DMS53 (cell line): ENCODE measurements at regions not wholly inside any gene's neighbourhood (a gene's known extent, or its start where the extent isn't known, plus 50 kb on each side); places are given as distances from the start of the nearest gene placed in this dataset.
A peak's percentile ranks its signal among the peaks of the same experiment; 100 is the strongest.
"Not testable (repeated sequence)": the region's sequence is repeated elsewhere in the genome, so short reads cannot be mapped to it uniquely, and the experiment has no call there.

Source experiments
- DNase-seq: peaks from one replicate; lab custom pipeline; 2025; lab: John Stamatoyannopoulos, UW

- DNase-seq: no peak
Measured at GRCh38 chr4:116544946-116545345, 540.4 kb downstream of the TRAM1L1 start.

DNA sequence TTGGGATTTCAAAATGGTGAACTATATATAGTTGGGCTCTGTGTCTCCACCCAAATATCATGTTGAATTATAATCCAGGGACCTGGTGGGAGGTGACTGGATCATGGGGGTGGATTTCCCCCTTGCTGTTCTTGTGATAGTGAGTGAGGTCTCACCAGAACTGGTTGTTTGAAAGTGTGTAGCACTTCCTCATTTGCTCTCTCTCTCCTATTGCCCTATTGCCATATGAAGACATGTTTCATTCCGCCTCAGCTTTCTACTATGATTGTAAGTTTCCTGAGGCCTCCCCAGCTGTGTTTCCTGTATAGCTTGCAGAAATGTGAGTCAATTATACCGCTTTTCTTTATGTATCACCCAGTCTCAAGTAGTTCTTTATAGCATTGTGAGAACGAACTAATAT, 545.6 kb downstream of the TRAM1L1 start:
- no peak for DNase-seq

DNA sequence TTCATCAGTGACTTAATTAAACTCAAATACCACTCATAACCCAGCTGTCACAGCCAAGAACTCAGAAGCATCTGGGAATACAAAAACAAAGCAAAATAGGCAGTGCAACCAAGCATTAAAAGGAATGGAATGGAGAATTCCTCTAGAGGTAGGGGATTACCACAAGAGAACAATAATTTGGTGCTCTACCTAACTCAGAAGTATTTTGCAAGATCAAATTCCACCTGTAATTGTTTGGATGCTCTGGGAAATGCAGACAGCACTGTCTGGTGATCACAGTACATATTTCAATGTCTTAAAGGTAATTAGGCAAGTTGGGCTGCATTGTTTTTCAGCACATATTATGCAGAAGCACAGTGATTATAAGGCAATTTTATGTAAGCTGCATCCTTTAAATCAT, 547.5 kb downstream of the TRAM1L1 start:
- no peak for DNase-seq

- not testable (repeated sequence) for DNase-seq
Measured at GRCh38 chr4:116536024-116536423, 549.4 kb downstream of the TRAM1L1 start.

DNA sequence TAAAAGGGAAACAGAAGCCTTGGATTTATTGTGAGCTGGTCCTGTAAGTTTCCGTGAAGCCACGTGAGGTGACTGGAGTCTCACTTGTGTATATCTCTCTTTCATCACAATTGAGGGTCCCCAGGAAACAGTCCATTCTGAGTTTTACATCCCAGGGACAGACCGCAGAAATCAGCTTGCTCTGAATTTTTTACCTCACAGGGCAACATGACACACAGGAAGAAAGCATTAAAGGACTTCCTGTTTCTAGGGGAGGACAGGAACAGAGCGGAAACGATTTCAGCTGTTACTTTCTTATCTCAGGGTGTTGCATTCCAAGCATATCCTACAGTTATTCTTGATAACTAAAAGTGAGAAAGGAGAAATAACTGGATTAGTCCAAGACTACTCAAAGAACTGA, 553.5 kb downstream of the TRAM1L1 start:
- DNase-seq: no peak

- DNase-seq: no peak
Measured at GRCh38 chr4:116531026-116531425, 554.4 kb downstream of the TRAM1L1 start.

GRCh38 chr4:116530048-116530447, 555.3 kb downstream of the TRAM1L1 start:
- DNase-seq: no peak

DNA sequence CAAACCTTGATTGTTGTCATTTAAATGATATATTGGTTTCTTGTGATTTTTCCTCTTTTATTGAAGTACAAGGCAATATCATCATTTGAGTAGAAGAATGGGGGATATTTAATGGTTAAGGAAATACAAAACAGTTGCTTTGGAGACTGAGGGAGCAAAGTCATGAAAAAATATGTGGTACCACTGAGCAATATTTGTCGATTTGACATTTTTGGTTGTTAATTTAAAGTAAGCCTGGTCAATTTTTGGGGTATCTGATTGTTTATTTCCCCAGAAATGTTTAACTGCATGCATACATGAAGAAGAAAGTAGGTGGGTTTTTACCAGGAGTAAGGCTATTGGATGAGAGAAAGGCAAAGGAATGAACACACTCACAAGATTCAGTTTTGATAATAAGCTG, 556.2 kb downstream of the TRAM1L1 start:
- DNase-seq: no peak

DNA sequence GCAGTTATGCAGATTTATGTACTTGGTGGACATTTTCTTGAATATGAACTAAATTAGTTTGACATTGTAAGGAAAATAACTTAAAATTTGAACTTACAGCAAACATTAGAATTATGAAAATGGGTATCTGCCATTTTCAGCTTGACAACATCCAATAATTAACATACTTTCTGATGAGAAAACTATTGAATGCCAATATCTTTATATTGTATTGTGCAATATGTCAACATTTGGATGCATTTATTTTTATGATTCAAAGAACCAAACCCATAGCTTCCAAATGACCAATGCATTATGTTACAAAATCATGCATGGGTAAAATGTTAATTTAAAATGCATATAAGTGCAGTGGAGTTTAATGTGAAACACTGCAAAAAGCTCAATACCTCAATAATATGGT, 562.5 kb downstream of the TRAM1L1 start:
- no peak for DNase-seq

DNA sequence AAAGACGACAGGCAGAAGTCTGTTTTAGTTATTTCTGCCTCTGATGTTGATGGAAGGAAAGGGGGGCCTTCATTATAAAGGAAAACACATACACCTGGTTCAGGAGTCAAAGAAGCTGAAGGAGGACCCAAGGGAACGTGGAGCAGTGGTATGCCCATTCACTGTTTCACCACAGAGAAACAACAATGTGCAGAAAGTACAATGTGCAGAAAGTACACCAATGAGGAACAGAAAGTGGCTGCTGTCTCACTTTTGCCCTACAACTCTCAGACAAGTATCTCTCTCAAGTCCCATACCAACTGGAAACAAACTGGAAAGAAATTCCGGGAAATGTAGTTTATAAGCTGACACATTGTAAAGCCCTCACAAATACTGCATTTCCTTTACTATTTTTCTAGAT, 564.5 kb downstream of the TRAM1L1 start:
- no peak for DNase-seq

GRCh38 chr4:116516711-116517110, 568.7 kb downstream of the TRAM1L1 start:
- no peak for DNase-seq

GRCh38 chr4:116515959-116516358, 569.4 kb downstream of the TRAM1L1 start:
- peak; percentile 41 for DNase-seq

DNA sequence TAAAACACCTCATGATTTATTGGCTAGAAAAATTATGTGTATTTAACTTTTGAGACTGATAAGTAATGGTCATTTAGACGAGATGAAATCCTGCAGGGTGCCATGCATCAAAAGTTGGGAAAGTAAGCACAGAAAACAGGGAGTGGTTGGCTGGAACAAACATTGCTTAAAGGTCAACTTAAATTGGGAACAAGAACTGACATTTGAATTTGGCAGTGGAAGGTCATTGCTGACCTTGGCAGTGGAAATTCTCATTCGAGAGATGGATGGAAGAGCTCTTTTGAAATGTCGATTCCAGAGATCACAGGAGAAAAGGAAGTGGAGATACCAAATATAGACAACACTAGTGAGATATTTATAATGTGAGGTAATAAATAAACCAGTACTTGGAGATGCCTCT, 572.8 kb downstream of the TRAM1L1 start:
- no peak for DNase-seq

- DNase-seq: peak; percentile 1
Measured at GRCh38 chr4:116501954-116502353, 583.4 kb downstream of the TRAM1L1 start.

GRCh38 chr4:116500225-116500624, 585.2 kb downstream of the TRAM1L1 start:
- DNase-seq: no peak

DNA sequence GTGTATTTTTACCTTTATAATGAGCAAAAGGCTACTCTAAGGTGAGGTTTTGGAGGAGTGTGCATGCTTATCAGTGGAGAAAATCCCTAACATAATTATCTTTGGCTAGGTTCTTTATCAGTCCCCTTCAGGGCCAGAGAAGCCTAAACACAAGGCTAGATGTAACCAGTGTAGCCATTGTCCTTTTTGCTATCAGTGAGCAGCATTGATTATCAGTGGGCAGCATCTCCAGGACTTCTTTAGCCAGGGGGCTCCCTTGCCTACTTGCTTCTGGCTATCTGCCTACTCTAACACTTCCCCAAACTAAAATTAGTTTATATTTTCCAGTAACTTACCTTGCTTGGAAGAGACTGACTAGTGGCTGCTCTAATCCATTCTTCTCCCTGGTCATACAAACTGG, 595.6 kb downstream of the TRAM1L1 start:
- no peak for DNase-seq

GRCh38 chr4:116486401-116486800, 599.0 kb downstream of the TRAM1L1 start:
- no peak for DNase-seq

DNA sequence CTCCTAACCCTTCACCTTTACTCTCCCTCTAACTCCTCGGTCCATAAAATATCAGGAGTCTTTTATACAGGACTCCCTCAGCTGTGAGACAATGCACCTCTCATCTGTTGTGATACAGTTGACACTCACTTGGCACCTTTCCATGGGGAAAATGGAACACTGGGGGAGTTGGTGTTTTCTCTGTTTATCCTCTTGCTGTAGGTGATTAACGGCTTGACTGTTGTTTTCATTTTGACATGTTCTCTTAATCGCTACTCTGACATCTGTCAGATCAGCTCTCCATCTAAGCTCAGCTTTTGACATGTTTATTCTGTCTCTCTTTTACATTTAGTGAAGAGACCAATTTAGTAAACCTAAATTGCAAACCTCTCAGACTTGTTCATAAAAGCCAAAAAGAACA, 604.8 kb downstream of the TRAM1L1 start:
- no peak for DNase-seq

DNA sequence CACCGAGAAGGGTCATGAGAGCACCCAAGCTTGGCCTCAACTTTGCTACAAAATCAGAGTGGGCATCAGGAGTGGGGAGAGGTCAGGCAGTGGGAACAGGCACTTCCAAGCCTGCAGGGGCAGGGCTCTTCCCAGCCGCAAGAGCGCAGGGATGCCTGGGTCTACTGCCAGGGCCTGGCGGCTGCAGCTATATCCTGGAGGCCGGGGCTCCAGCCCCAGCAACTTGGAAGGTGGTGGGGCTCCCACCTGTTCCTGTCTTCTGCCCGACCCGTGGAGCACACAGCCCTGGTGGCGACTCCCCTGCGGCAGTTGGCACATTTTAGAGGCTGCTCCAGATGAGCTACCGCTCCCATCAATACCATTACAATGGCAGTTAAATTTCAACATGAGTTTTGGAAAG, 607.0 kb downstream of the TRAM1L1 start:
- no peak for DNase-seq

- no peak for DNase-seq
Measured at GRCh38 chr4:116469582-116469981, 615.8 kb downstream of the TRAM1L1 start.

DNA sequence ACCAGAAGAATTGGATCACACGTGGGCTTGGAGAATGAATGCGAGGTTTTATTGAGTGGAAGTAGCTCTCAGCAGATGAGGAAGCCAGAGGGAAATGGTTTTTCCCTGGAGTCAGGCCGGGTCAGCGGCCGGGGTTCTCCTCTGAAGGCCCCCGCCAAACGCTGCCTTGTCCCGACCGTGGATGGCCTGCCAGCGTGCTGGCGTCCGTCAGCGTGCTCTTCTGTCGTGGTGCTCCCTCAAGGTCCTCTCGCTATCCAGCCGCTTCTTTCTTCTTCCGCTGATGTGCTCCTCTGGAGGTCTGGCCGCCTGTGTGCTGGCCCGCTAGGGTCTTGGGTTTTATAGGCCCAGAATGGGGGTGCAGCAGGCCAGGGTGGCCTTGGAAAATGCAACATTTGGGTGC, 632.2 kb downstream of the TRAM1L1 start:
- DNase-seq: no peak

- no peak for DNase-seq
Measured at GRCh38 chr4:116449764-116450163, 635.6 kb downstream of the TRAM1L1 start.

GRCh38 chr4:116444117-116444516, 641.3 kb downstream of the TRAM1L1 start:
- no peak for DNase-seq

GRCh38 chr4:116438981-116439729, 646.2 kb downstream of the TRAM1L1 start:
- no peak for DNase-seq
